Fibroblast of peridontal ligament (primary cell): ENCODE measurements at regions not wholly inside any gene's neighbourhood (a gene's known extent, or its start where the extent isn't known, plus 50 kb on each side); places are given as distances from the start of the nearest gene placed in this dataset.

ENCODE experiments used
- DNase-seq: peaks from one replicate; pipeline ENCODE4 v3.0.0-alpha.2; 2010; ENCODE audit errors: extremely low read depth

- no peak for DNase-seq
Measured at GRCh38 chr6:170162775-170163404, 128.0 kb downstream of the DLL1 start.

DNA sequence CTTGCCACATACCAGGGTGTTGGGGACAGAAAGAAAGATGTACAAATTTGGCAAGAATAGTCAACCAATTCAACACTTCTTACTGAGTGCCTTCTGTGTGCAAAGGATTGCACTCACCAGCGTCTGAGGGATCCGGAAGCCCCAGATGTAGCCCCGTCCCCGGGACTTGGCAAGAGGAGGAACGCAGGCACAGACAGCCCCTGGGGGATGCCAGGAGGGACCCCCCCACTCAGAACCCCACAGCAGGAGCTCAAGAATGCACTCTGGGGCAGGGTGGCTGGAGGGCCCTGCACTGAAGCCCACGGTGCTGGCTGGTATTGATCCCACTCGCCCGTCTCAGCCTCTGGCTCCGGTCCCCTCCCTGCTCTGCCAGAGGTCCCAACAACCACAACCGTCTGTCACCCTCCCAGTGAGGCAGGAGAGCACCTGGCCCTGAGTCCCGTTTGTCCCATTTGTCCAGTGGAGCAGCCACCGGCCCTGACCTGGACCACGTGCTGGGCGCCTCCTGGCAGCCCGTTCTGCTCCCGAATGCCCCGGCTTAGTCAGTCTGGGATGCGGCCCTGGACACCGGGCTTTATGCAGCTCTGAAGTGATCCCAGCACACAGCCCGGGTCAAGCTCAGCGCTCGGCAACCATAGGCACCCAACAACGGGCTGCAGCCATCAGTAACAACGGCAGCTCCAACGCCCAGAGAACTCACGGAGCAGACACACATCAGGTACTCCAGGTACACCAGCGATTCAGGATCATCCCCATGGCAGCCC is 128.7 kb downstream of the DLL1 start:
- DNase-seq, result no peak

- DNase-seq, result no peak
Measured at GRCh38 chr6:170160628-170161611, 130.0 kb downstream of the DLL1 start.

DNA sequence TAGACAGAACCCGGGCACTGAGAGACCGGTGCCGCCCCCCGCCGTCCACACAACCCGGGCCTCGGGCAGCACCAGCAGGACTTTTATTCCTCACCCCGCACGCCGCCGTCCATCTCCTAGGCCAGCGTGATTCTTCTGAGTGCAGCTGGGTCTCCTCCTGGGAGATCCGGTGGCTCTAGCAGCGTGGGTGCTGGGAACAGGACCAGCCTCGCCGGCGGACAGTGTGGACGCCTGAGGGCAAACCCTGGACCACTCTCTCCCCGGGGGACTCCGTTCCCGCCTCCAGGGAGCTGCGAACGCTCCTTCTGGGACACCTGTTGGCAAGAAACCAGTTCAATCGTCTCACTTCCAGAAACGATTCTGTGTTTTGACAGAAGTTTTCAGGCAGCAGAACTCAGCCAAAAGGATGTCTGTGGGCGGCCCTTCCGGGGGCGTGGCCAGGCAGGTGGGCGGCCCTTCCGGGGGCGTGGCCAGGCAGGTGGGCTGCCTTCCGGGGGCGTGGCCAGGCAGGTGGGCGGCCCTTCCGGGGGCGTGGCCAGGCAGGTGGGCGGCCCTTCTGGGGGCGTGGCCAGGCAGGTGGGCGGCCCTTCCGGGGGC is 130.7 kb downstream of the DLL1 start:
- no peak for DNase-seq

DNA sequence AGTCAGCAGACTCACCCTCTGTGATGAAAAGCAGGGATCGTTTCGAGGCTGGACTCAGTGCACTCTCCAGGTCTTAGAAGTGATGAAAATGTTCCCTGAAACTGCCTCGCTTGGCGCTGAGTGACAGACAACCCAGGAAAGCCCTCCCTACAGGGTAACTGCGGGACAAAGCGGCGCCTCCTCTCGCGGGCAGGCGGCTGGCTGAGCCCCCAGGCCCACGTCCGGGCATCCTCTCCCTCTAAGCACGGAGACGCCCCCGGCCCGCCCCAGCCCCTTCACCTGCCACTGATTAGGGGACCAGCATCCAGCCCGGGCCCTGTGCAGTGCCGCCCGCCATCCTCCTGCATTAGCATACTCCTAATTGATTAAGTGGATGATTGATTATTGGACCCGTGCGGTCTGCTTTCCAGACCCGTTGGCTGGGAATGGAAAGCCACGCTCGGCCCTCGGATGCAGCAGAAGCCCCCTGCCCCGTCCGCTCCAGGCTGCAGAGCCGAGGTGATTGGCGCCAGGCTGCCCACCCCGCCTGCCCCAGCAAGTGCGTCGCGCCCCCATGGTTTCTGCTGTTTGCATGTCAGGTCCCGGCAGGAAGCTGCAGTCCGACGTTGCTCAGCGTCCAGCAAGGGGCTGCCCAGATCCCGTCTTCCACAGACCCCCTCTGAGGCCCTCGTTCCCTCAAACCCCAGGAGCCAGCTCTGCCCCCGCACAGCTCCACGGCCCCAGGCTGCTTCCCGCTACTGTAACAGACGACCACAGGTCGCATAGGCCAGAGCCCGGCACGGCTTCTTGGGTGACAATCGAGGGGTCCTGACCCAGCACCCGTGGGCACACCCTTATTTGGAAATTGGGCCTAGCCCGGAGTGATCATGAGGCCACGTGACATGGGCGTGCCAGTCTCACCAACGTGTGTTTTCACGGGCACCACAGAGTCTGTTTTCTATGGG is 131.6 kb downstream of the DLL1 start:
- DNase-seq, result no peak

DNA sequence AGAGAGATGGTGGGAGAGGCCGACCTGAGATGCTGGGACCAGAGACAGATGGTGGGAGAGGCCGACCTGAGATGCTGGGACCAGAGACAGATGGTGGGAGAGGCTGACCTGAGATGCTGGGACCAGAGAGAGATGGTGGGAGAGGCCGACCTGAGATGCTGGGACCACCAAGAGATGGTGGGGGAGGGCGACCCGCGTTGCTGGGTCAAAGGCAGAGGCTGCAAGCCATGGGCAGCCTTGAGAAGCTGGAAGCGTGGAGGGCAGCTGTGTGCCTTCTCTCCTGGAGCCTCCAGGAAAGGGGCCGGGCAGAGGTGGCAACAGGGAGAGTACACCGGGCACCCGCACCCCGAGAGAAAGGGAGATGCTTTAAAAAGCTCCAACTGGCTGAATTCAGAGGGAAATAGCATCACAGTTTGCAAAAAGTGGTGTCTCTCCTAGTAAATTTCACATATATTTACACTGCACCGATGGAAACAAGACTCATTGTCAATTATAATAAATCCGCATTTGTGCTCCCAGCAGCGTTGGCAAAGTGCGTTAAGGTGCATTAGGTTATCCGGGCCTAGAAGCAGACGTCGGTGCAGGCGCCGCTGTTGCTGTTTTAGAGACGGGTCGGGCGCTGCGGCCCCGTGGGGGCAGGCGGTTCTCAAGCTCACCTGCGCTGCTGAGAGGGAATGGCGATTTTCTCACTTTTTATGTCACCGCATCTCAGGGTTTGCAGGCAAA is 132.4 kb downstream of the DLL1 start:
- DNase-seq, result no peak

- DNase-seq, result no peak
Measured at GRCh38 chr6:170157567-170158218, 133.2 kb downstream of the DLL1 start.

DNA sequence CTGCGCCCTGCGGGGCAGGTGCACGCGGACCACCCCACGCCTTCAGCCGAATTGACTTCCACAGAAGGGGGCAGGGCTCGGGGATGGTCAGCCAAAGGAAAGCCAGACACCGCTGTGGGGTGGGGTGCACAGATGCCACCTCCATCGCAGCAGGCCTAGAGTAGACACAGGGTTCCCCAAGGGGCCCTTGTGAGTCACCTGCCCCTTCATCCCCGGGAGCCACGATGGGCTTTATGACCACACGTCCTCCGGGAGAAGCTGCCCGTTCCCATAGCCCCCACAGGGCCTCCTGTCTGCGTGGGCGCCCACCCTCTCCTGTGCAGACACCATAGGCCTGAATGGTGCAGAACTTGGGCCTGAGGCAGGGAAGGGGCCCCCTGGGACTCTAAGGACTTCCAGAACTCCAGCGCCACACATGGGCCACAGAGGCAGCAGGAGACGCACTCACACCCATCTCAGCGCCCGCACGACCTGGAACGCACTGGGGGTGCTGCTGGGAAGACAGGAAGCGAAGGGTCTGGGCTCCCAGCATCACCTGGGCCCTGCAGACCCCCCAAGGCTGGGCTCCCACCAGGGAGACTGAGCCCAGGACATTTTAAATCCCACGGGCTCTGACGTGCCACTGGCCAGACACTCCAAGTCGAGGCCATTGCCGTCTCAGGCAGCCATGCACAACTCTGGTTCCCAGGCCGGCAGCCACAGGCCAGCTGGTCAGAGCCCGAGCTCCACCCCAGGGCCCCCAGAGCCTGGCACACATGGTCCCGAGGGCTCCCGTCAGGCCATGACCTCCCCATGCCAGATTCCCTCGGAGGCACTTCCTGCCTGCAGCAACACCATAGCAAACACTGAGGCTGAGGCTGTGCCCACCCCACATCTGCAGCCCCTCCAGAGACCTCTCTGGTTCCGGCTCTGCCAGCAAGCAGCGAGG is 134.2 kb downstream of the DLL1 start:
- DNase-seq, result no peak

- DNase-seq, result no peak
Measured at GRCh38 chr6:170155464-170156196, 135.2 kb downstream of the DLL1 start.

DNA sequence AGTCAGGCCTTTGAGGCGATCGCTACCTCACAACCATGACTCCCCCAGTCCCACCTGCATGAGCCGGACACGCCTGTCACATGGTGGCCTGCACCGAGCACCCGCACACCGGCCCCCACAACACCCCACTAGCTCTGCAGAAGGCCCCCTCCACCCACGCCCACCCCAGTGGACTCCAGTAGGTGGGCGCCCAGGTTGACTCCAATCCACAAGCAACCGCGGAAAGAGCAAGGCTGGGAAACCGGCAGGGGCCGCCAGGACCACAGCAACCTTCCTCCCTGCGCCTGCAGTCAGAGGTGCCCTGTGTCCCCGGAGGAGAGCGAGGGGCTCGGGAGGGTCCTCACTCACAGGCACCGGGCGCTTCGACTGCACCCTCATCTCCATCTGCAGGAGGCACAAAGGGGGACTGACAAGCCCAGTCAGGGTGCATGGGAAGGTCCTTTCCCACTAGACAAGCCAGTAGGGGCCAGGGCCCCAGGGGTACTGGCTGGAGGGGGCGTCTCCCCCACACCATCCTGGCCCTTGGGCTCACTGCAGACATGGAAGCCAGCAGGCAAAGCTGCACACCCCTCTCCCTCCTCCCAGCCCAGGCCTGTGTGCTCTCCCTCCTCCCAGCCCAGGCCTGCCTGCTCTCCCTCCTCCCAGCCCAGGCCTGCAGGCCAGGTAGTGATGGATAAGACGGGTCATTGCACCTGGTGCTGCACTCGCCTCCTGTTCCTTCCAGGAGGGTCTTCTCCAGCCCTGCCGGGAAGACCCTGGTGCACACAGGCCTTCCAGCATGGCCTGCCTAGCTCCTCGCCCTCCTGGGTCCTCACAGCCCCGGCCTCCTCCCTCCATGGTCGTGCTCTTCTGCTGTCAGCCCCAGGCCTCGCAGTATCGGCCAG is 137.2 kb downstream of the DLL1 start:
- DNase-seq, result no peak

GRCh38 chr6:170152989-170153388 is 137.9 kb downstream of the DLL1 start:
- no peak for DNase-seq

GRCh38 chr6:170152124-170152926 is 138.6 kb downstream of the DLL1 start:
- DNase-seq, result no peak

DNA sequence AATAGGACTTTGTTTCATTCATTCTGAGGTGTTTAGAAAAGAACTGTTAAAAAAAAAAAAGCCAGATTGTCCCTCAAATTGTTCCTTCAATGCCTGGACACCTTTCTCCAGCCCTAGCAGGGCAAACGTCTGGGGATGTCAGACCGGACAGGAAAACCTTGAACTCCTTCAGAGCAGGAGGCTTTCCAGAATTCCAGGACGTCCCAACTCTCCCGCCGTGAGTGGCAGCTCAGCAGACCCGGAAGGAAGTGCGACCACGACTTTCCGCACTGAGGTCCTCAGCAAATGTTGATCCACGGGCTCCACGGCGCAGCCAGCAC is 139.1 kb downstream of the DLL1 start:
- DNase-seq, result no peak

DNA sequence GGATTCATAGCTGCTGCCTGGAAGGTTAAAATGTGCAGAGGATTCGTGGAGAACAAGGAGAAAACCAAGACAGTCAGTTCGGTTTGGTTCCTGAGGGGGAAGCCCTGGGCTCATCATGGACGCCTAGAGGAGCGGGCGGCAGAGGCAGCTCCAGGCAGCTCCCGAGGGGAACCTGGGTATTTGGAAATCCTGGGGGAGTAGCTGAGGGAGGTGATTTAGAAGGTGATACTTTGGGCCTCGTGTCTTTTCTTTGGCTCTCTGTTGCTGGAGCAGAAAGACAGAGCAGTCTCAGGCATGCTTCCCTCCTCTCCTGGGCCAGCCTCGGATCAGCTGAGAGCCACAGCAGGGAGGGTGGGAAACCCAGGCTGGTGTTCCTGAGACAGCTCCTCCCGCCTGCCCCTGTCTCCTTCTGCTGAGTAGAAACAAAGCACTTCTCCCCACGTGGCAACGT is 139.5 kb downstream of the DLL1 start:
- DNase-seq, result no peak

DNA sequence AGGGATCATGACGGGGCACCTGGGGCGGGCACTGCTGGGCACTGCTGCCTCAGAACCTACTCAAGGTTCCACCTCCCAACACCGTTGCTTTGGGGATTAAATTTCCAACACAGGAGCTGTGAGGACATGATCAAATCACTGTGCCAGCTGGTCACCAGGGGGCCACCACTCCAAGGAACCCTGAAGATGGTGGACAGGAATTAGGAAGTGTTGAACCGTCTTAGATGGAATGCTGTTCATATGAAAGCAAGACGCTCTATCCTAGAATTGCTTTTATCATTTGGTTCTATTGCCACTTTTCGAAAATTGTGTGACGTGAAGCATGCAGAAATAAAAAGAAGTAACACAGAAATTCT is 140.3 kb downstream of the DLL1 start:
- DNase-seq, result no peak
